Esophagus muscularis mucosa (tissue), 2 donors: ENCODE measurements at regions not wholly inside any gene's neighbourhood (a gene's known extent, or its start where the extent isn't known, plus 50 kb on each side); places are given as distances from the start of the nearest gene placed in this dataset.

Source experiments
- EP300 ChIP-seq: sonication (generic); formaldehyde crosslinking; IDR thresholded peaks from one replicate; pipeline ENCODE4 v1.6.1; 2017; ENCODE audit warnings: antibody characterized with exemption
- POLR2A ChIP-seq: fragments of 450-650 bp; IDR thresholded peaks from one replicate; pipeline ENCODE4 v1.6.1; 2017; ENCODE audit warnings: antibody characterized with exemption, moderate library complexity, mild to moderate bottlenecking, low read depth

GRCh38 chr2:120418174-120418787 is 72.3 kb downstream of the INHBB start:
- TF ChIP-seq EP300, result no peak
- no peak for TF ChIP-seq POLR2A
